Loucy (cell line): ENCODE measurements at regions not wholly inside any gene's neighbourhood (a gene's known extent, or its start where the extent isn't known, plus 50 kb on each side); places are given as distances from the start of the nearest gene placed in this dataset.

Source experiments
- H2AFZ ChIP-seq: fragments of 200-600 bp; sonication (generic); 2 replicates; pipeline ENCODE4 v1.6.0; 2016; ENCODE audit warnings: antibody characterized with exemption, mild to moderate bottlenecking, low read length, moderate library complexity
- H3F3A ChIP-seq: fragments of 200-600 bp; 2 replicates; pipeline ENCODE4 v1.6.0; 2016; ENCODE audit warnings: antibody characterized with exemption, low read depth, mild to moderate bottlenecking
- H3K27me3 ChIP-seq: fragments of 200-600 bp; sonication (generic); 2 replicates; pipeline ENCODE4 v1.6.1; 2014; ENCODE audit warnings: low read length, mild to moderate bottlenecking; ENCODE audit not compliant: insufficient read depth, poor library complexity, severe bottlenecking
- H3K36me3 ChIP-seq: fragments of 200-600 bp; sonication (generic); 2 replicates; pipeline ENCODE4 v1.6.1; 2016; ENCODE audit warnings: low read length; ENCODE audit not compliant: insufficient read depth
- H3K4me1 ChIP-seq: fragments of 200-600 bp; sonication (generic); 2 replicates; pipeline ENCODE4 v1.5.1; 2014; ENCODE audit warnings: low read length, mild to moderate bottlenecking; ENCODE audit not compliant: insufficient read depth, poor library complexity, severe bottlenecking
- H3K4me2 ChIP-seq: fragments of 200-600 bp; sonication (generic); 2 replicates; pipeline ENCODE4 v1.6.0; 2014; ENCODE audit warnings: antibody characterized with exemption, low read length, low read depth, mild to moderate bottlenecking; ENCODE audit not compliant: poor library complexity, severe bottlenecking
- H3K4me3 ChIP-seq: fragments of 200-600 bp; sonication (generic); 2 replicates; pipeline ENCODE4 v1.5.1; 2014; ENCODE audit warnings: low read length, mild to moderate bottlenecking, mixed read lengths; ENCODE audit not compliant: poor library complexity, severe bottlenecking
- H3K79me2 ChIP-seq: fragments of 200-600 bp; sonication (generic); 2 replicates; pipeline ENCODE4 v1.6.1; 2014; ENCODE audit warnings: low read length; ENCODE audit not compliant: insufficient read depth
- H3K9ac ChIP-seq: fragments of 200-600 bp; sonication (generic); 2 replicates; pipeline ENCODE4 v1.6.0; 2014; ENCODE audit warnings: mild to moderate bottlenecking, low read depth, low read length, moderate library complexity; ENCODE audit not compliant: poor library complexity, severe bottlenecking
- H3K9me2 ChIP-seq: fragments of 200-600 bp; sonication (generic); replicated peaks from 2 replicates; pipeline ENCODE4 v1.6.1; 2016; ENCODE audit warnings: low read depth, low read length, mixed read lengths
- H3K9me3 ChIP-seq: fragments of 200-600 bp; sonication (generic); 2 replicates; pipeline ENCODE4 v1.6.1; 2014; ENCODE audit warnings: mild to moderate bottlenecking, antibody characterized with exemption, low read length, low read depth; ENCODE audit not compliant: insufficient read depth
- H4K20me1 ChIP-seq: fragments of 200-600 bp; sonication (generic); 2 replicates; pipeline ENCODE4 v1.6.0; 2014; ENCODE audit warnings: antibody characterized with exemption, low read length, mild to moderate bottlenecking; ENCODE audit not compliant: insufficient read depth, poor library complexity, severe bottlenecking
- EZH2phosphoT487 ChIP-seq: fragments of 200-600 bp; IDR thresholded peaks from 2 replicates; pipeline ENCODE4 v1.6.1; 2018; ENCODE audit warnings: antibody characterized with exemption, mild to moderate bottlenecking, moderate library complexity, borderline replicate concordance
- TF ChIP-seq, protein P1 (sequence below): fragments of 200-600 bp; sonication (generic); conservative IDR thresholded peaks from 2 replicates; pipeline ENCODE4 v1.5.1; 2014; ENCODE audit warnings: mild to moderate bottlenecking, antibody characterized with exemption, low read length

DNA sequence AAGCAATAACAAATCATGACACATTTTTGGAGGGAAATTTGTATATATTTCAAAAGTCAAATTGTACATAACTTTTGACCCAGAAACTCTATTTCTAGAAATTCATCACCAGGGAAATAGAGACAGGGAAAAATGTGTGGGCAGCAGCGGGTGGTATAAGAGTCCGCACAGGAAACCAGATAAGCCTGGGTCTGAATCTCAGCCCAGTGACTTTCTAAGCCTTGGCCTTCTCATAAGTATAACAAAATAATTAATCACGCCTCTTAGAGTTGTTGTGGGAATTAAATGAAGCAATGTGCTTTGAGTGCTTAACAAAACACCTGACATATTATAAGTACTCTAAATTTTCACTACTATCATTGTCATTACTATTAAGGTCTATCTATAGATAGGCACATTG is 149.2 kb upstream of the DAP start:
- no peaks in the 10 kb centered on the region for H4K20me1 ChIP-seq
- no peak overlapping the region for H3K4me2 ChIP-seq
- no peaks in the 10 kb centered on the region for H3F3A ChIP-seq
- H3K36me3 ChIP-seq: no peaks in the 10 kb centered on the region
- H3K9ac ChIP-seq: no peak overlapping the region
- no peaks in the 10 kb centered on the region for H3K27me3 ChIP-seq
- no peak overlapping the region for H2AFZ ChIP-seq
- TF ChIP-seq, protein P1, sequence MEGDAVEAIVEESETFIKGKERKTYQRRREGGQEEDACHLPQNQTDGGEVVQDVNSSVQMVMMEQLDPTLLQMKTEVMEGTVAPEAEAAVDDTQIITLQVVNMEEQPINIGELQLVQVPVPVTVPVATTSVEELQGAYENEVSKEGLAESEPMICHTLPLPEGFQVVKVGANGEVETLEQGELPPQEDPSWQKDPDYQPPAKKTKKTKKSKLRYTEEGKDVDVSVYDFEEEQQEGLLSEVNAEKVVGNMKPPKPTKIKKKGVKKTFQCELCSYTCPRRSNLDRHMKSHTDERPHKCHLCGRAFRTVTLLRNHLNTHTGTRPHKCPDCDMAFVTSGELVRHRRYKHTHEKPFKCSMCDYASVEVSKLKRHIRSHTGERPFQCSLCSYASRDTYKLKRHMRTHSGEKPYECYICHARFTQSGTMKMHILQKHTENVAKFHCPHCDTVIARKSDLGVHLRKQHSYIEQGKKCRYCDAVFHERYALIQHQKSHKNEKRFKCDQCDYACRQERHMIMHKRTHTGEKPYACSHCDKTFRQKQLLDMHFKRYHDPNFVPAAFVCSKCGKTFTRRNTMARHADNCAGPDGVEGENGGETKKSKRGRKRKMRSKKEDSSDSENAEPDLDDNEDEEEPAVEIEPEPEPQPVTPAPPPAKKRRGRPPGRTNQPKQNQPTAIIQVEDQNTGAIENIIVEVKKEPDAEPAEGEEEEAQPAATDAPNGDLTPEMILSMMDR: no peak
- TF ChIP-seq EZH2phosphoT487: no peak
- no peaks in the 10 kb centered on the region for H3K4me1 ChIP-seq
- H3K9me3 ChIP-seq: no peaks in the 10 kb centered on the region
- no peak overlapping the region for H3K4me3 ChIP-seq
- no peaks in the 10 kb centered on the region for H3K9me2 ChIP-seq
- H3K79me2 ChIP-seq: no peaks in the 10 kb centered on the region

DNA sequence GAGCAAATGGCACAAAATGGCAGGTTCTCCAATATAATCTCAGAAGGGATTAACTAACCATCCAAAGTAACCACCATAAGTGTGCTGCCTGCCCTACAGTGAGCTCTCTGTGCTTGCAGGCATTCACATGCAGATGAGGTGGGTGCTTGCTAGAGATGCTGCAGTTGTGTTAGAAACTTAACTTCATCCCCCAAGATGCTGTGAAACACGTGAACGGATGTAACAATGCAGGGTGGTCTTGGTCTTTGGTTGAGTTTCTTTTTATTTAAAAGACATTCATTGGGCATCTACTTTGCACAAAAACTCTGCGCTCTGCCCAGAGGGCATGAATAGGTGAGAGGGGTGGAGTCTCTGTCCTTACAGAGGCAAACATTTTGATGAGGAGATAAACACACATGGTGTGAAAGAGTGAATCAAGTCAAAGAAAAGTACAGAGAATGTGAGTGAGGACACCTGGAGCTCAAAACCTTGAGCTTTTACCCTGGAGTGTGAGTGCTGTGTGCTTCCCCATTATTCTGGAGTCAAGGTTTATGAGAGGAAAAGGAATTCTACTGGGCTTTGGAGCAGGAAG is 143.9 kb upstream of the DAP start:
- H3K36me3 ChIP-seq: no peaks in the 10 kb centered on the region

GRCh38 chr5:10903786-10904560 is 142.9 kb upstream of the DAP start:
- Histone ChIP-seq H4K20me1 (no peaks in the 10 kb centered on the region), H3K9me2 (no peaks in the 10 kb centered on the region), H3K9ac (no peak overlapping the region), H3F3A (no peaks in the 10 kb centered on the region), H3K4me3 (no peak overlapping the region), H3K79me2 (no peaks in the 10 kb centered on the region), H3K4me1 (no peaks in the 10 kb centered on the region), H2AFZ (no peak overlapping the region), H3K4me2 (no peak overlapping the region), H3K27me3 (no peaks in the 10 kb centered on the region), H3K36me3 (no peaks in the 10 kb centered on the region), H3K9me3 (no peaks in the 10 kb centered on the region)
- TF ChIP-seq EZH2phosphoT487: no peak
- TF ChIP-seq, protein P1: no peak

More for the DNA sequence above, 143.9 kb upstream of the DAP start:
- Histone ChIP-seq H2AFZ (no peak overlapping the region), H3K9me3 (no peaks in the 10 kb centered on the region), H3K9ac (no peak overlapping the region), H3K4me2 (no peak overlapping the region), H3K4me1 (no peaks in the 10 kb centered on the region), H3K4me3 (no peak overlapping the region), H3K27me3 (no peaks in the 10 kb centered on the region), H4K20me1 (no peaks in the 10 kb centered on the region), H3F3A (no peaks in the 10 kb centered on the region), H3K79me2 (no peaks in the 10 kb centered on the region), H3K9me2 (no peaks in the 10 kb centered on the region)
- TF ChIP-seq, protein P1: no peak
- TF ChIP-seq EZH2phosphoT487: no peak
